Neural crest cell (in vitro differentiated cells): ENCODE measurements at regions not wholly inside any gene's neighbourhood (a gene's known extent, or its start where the extent isn't known, plus 50 kb on each side); places are given as distances from the start of the nearest gene placed in this dataset.
"Not testable (repeated sequence)": the region's sequence is repeated elsewhere in the genome, so short reads cannot be mapped to it uniquely, and the experiment has no call there.

ENCODE experiments used
- DNase-seq: peaks from one replicate; pipeline ENCODE4 v3.0.0; 2021; ENCODE audit warnings: low read depth, mixed read lengths, low spot score
- H3K27ac Mint-ChIP-seq: one replicate; pipeline ENCODE4 v1.8.0; 2021; ENCODE audit warnings: mild to moderate bottlenecking, mixed read lengths; ENCODE audit not compliant: unreplicated experiment
- H3K27me3 Mint-ChIP-seq: 2 replicates; pipeline ENCODE4 v1.8.0; 2021; ENCODE audit warnings: low read depth, mild to moderate bottlenecking, mixed read lengths
- H3K36me3 Mint-ChIP-seq: 2 replicates; pipeline ENCODE4 v1.8.0; 2021; ENCODE audit warnings: low read depth, mild to moderate bottlenecking, mixed read lengths
- H3K4me1 Mint-ChIP-seq: 2 replicates; pipeline ENCODE4 v1.8.0; 2021; ENCODE audit warnings: mixed read lengths
- H3K4me3 Mint-ChIP-seq: one replicate; pipeline ENCODE4 v1.8.0; 2021; ENCODE audit warnings: mild to moderate bottlenecking, mixed read lengths
- H3K9me3 Mint-ChIP-seq: 2 replicates; pipeline ENCODE4 v1.8.0; 2021; ENCODE audit warnings: mixed read lengths
- TF ChIP-seq, protein P1 (sequence below): fragments of 200-600 bp; sonication (generic); conservative IDR thresholded peaks from 2 replicates; pipeline ENCODE4 v1.5.0; 2021; ENCODE audit warnings: antibody characterized with exemption, mild to moderate bottlenecking

- H3K36me3 Mint-ChIP-seq, result peaks cover 2% of the 10 kb centered on the region
- no peaks in the 10 kb centered on the region for H3K4me1 Mint-ChIP-seq
- no peak for DNase-seq
- H3K4me3 Mint-ChIP-seq, result no peak overlapping the region
- peaks cover 25% of the 10 kb centered on the region for H3K27me3 Mint-ChIP-seq
- H3K9me3 Mint-ChIP-seq, result peaks cover 3% of the 10 kb centered on the region
- H3K27ac Mint-ChIP-seq, result no peak overlapping the region
- TF ChIP-seq, protein P1, sequence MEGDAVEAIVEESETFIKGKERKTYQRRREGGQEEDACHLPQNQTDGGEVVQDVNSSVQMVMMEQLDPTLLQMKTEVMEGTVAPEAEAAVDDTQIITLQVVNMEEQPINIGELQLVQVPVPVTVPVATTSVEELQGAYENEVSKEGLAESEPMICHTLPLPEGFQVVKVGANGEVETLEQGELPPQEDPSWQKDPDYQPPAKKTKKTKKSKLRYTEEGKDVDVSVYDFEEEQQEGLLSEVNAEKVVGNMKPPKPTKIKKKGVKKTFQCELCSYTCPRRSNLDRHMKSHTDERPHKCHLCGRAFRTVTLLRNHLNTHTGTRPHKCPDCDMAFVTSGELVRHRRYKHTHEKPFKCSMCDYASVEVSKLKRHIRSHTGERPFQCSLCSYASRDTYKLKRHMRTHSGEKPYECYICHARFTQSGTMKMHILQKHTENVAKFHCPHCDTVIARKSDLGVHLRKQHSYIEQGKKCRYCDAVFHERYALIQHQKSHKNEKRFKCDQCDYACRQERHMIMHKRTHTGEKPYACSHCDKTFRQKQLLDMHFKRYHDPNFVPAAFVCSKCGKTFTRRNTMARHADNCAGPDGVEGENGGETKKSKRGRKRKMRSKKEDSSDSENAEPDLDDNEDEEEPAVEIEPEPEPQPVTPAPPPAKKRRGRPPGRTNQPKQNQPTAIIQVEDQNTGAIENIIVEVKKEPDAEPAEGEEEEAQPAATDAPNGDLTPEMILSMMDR, result no peak
Observed at GRCh38 chr3:14016900-14017475, 107.7 kb downstream of the CHCHD4 start.

DNA sequence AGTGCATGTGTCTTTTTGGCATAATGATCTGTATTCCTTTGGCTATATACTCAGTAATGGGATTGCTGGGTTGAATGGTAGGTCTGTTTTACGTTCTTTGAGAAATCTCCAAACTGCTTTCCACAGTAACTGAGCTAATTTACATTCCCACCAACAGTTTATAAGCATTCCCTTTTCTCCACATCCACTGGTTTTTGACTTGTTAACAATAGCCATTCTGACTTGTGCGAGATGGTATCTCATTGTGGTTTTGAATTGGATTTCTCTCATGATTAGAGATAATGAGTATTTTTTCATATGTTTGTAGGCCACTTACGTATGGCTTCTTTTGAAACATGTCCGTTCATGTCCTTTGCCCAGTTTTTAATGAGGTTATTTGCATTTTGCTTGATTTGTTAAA lies 117.7 kb downstream of the CHCHD4 start:
- no peak overlapping the region for H3K4me3 Mint-ChIP-seq
- no peak overlapping the region for H3K27ac Mint-ChIP-seq
- H3K9me3 Mint-ChIP-seq, result peaks cover 10% of the 10 kb centered on the region
- H3K27me3 Mint-ChIP-seq, result peaks cover 12% of the 10 kb centered on the region
- DNase-seq, result no peak
- H3K4me1 Mint-ChIP-seq, result no peaks in the 10 kb centered on the region
- TF ChIP-seq, protein P1, result no peak
- H3K36me3 Mint-ChIP-seq, result no peaks in the 10 kb centered on the region

DNA sequence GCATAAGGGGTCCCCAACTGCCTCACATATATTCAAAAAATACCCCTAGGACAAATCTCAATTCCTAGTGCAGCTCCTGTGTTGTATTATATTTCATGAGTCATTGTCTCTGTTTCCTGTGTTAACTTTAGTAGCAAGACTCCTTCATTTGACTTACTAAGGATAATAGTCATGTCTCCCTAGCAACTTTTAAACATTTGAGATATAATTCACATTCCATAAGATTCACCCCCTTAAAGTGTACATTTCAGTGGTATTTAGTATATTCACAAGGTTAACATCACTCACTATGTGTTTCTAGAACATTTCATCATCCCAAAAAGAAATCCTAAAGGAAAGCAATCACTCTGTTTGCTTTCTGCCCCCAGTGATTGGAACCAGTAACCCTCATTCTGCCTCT lies 121.3 kb upstream of the WNT7A start:
- Mint-ChIP-seq H3K9me3 (no peaks in the 10 kb centered on the region), H3K4me1 (peaks cover 10% of the 10 kb centered on the region), H3K27me3 (peaks cover 5% of the 10 kb centered on the region), H3K36me3 (no peaks in the 10 kb centered on the region), H3K27ac (no peak overlapping the region), H3K4me3 (no peak overlapping the region)
- DNase-seq, result no peak
- TF ChIP-seq, protein P1, result no peak

DNA sequence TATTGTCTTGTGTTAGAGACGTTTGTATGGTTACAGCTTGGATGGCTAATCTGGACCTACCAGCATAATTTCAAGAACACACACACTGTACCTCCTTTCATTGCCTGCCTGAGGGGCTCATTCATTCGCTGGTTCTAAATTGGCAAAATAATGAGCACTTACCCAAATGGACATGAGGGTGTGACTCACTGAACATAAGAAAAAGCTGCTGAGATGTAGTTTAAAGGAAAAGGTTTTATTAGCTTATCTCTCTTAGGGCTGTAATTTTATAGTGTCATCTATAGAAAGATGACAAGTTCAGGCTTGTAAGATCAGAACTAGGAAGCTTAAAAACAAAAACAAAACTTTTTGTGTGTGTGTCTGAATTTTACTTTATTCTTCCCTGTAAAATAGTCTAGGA lies 120.7 kb upstream of the WNT7A start:
- Mint-ChIP-seq H3K36me3 (peaks cover 3% of the 10 kb centered on the region), H3K4me1 (peaks cover 10% of the 10 kb centered on the region), H3K9me3 (peaks cover 5% of the 10 kb centered on the region), H3K4me3 (no peak overlapping the region), H3K27ac (no peak overlapping the region), H3K27me3 (peaks cover 7% of the 10 kb centered on the region)
- no peak for DNase-seq
- TF ChIP-seq, protein P1, result no peak

GRCh38 chr3:13998831-13999230 lies 119.0 kb upstream of the WNT7A start:
- Mint-ChIP-seq H3K9me3 (peaks cover 5% of the 10 kb centered on the region), H3K36me3 (peaks cover 3% of the 10 kb centered on the region)

GRCh38 chr3:13995216-13995615 lies 115.3 kb upstream of the WNT7A start:
- H3K4me3 Mint-ChIP-seq, DNase-seq, H3K36me3 Mint-ChIP-seq, H3K9me3 Mint-ChIP-seq, H3K27ac Mint-ChIP-seq: not testable (repeated sequence)
- H3K4me1 Mint-ChIP-seq, result peaks cover 10% of the 10 kb centered on the region
- peaks cover 13% of the 10 kb centered on the region for H3K27me3 Mint-ChIP-seq

More at GRCh38 chr3:13998831-13999230, 119.0 kb upstream of the WNT7A start:
- no peak overlapping the region for H3K4me3 Mint-ChIP-seq
- peaks cover 10% of the 10 kb centered on the region for H3K4me1 Mint-ChIP-seq
- no peak for DNase-seq
- no peak overlapping the region for H3K27ac Mint-ChIP-seq
- H3K27me3 Mint-ChIP-seq, result peaks cover 8% of the 10 kb centered on the region
- TF ChIP-seq, protein P1, result no peak

DNA sequence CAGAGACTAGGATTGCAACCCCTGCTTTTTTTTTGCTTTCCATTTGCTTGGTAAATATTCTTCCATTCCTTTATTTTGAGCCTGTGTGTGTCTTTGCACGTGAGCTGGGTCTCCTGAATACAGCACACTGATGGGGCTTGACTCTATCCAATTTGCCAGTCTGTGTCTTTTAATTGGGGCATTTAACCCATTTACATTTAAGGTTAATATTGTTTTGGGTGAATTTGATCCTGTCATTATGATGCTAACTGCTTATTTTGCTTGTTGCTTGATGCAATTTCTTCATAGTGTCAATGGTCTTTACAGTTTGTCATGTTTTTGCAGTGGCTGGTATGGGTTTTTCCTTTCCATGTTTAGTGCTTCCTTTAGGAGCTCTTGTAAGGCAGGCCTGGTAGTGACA lies 109.1 kb upstream of the WNT7A start:
- not testable (repeated sequence) for H3K36me3 Mint-ChIP-seq, H3K27ac Mint-ChIP-seq, DNase-seq, H3K4me3 Mint-ChIP-seq, H3K4me1 Mint-ChIP-seq
- peaks cover 35% of the 10 kb centered on the region for H3K27me3 Mint-ChIP-seq
- H3K9me3 Mint-ChIP-seq, result peaks cover 22% of the 10 kb centered on the region
